ENCODE measurements at regions not wholly inside any gene's neighbourhood (a gene's known extent, or its start where the extent isn't known, plus 50 kb on each side); places are given as distances from the start of the nearest gene placed in this dataset.

DNA sequence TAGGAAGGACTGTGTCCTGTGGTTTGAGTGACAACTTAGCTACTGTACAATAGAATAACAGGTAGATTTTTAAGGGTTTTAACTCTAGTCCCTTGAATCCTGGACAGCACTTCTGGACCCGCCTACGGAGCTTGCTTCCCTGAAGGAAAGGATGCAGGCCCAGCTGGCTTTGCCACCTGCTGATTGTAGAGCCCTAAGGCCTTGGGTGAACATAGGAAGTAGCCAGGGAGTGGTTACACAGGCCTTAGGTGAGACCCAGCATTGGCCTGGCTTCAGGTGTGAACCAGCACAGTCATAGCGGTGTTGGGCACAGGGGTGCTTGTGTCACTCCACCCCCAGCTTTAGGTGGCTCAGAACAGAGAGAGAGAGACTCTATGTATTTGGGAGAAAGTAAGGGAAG, 413.5 kb downstream of the GRIA2 start:
- Histone ChIP-seq H3K27ac (no peak overlapping the region), H3K36me3 (no peaks in the 10 kb centered on the region), H3K4me1 (no peaks in the 10 kb centered on the region), H3K4me3 (no peak overlapping the region), H3K27me3 (no peaks in the 10 kb centered on the region), H3K9me3 (peaks cover 0 to 5% (median 0%) of the 10 kb centered on the region in 4 donors)
- TF ChIP-seq POLR2A (IDR thresholded peaks at IDR 0.05) (no peak), EP300 (IDR thresholded peaks at IDR 0.05) (no peak)
- TF ChIP-seq, protein P1, sequence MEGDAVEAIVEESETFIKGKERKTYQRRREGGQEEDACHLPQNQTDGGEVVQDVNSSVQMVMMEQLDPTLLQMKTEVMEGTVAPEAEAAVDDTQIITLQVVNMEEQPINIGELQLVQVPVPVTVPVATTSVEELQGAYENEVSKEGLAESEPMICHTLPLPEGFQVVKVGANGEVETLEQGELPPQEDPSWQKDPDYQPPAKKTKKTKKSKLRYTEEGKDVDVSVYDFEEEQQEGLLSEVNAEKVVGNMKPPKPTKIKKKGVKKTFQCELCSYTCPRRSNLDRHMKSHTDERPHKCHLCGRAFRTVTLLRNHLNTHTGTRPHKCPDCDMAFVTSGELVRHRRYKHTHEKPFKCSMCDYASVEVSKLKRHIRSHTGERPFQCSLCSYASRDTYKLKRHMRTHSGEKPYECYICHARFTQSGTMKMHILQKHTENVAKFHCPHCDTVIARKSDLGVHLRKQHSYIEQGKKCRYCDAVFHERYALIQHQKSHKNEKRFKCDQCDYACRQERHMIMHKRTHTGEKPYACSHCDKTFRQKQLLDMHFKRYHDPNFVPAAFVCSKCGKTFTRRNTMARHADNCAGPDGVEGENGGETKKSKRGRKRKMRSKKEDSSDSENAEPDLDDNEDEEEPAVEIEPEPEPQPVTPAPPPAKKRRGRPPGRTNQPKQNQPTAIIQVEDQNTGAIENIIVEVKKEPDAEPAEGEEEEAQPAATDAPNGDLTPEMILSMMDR (IDR thresholded peaks at IDR 0.05) = no peak
- 95 to 98% methylated on average over 3 of the region's 3 CpGs for WGBS, 2 donors
- no peak for DNase-seq (ENCODE audit: low spot score in 2 of 2)

DNA sequence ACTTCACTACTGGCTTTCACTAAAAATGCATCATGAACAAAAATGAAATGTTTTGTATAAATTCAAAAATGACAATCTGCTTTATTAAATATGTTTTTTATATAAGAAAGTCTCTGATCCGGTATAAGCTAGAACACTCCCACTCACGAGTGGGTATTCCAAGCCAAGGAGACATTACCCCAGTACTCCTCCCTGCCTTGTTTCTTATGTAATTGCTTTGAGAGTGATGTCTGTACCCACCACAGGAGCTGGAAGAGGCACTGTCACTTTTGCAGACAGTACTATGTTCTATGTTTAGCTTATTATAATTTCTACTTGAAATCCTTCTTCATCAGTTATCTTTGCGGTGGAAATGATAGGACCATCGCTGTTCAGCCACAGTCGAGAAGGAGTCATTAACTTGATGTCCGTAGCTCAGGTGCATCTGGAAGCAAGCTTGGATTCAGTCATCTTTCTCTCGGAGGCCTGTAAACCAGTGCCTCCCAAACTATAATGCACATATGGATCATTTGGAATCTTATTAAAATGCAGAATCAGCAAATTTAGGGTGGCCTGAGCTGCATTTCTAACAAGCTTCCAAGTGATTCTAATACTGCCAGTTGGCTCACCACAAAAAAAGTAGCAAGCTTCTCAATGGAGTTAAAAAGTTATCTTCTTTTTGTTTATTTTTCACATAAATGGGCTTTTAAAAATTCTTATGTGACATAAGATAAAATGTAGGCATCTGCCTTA, 396.4 kb downstream of the GRIA2 start:
- 93 to 95% methylated on average over 7 of the region's 7 CpGs for WGBS, 2 donors
- Histone ChIP-seq H3K9me3 (no peaks in the 10 kb centered on the region), H3K27me3 (no peaks in the 10 kb centered on the region), H3K36me3 (no peaks in the 10 kb centered on the region), H3K4me3 (no peak overlapping the region), H3K4me1 (no peaks in the 10 kb centered on the region), H3K27ac (no peak overlapping the region)
- DNase-seq (ENCODE audit: low spot score in 2 of 2) = no peak
- TF ChIP-seq EP300 (IDR thresholded peaks at IDR 0.05) (no peak), POLR2A (IDR thresholded peaks at IDR 0.05) (no peak)
- TF ChIP-seq, protein P1 (IDR thresholded peaks at IDR 0.05) = no peak

DNA sequence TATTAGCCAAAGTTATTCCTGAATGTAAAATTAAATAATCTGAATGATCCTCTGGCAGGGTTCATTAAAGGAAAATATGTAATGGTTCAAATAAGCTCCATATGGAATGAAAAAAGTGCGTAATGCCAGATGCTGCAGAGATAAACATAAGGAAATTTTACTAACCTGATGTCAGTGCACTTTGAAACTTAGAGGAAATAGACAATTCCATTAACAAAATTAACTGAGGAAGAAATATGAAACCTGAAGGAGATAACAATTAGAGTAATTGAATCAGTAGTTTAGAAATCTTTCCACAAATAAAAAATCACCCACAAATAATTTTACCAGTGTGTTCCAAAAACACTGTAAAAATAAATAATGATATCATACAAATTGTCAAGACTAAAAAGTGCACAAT, 387.5 kb downstream of the GRIA2 start:
- TF ChIP-seq EP300 (IDR thresholded peaks at IDR 0.05) (no peak), POLR2A (IDR thresholded peaks at IDR 0.05) (no peak)
- TF ChIP-seq, protein P1 (IDR thresholded peaks at IDR 0.05) = no peak
- no peak overlapping the region for H3K27ac ChIP-seq
- DNase-seq (ENCODE audit: low spot score in 2 of 2) = no peak
- no peaks in the 10 kb centered on the region for H3K4me1 ChIP-seq
- H3K4me3 ChIP-seq = no peak overlapping the region
- H3K27me3 ChIP-seq = no peaks in the 10 kb centered on the region
- H3K9me3 ChIP-seq = peaks cover 0 to 5% (median 0%) of the 10 kb centered on the region in 4 donors
- 85 to 92% methylated on average over 1 of the region's 1 CpG for WGBS, 2 donors
- H3K36me3 ChIP-seq = no peaks in the 10 kb centered on the region

DNA sequence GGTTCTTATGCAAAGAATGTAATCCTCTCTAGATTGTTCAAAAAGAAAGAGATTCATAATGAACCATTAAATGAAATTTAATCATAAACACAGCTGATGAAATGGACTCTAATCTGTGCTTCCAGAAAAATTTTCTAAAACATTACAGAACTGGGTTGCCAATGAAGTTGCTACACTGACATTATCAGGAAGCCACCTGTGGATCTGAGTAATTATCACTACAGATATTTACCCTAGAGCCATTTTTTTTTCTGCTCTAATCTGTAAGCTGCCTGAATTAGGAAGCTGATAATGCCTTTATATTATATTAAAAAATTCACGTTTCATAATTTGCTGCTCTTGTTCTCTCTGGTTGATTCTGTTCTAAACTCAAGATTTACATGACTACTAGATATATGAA, 380.1 kb downstream of the GRIA2 start:
- Histone ChIP-seq H3K27ac (no peak overlapping the region), H3K27me3 (no peaks in the 10 kb centered on the region), H3K4me3 (no peak overlapping the region), H3K9me3 (peaks cover 0 to 5% (median 0%) of the 10 kb centered on the region in 4 donors), H3K4me1 (no peaks in the 10 kb centered on the region), H3K36me3 (no peaks in the 10 kb centered on the region)
- no peak for DNase-seq (ENCODE audit: low spot score in 2 of 2)
- 86 to 95% methylated on average over 1 of the region's 1 CpG for WGBS, 2 donors
- TF ChIP-seq POLR2A (IDR thresholded peaks at IDR 0.05) (no peak), EP300 (IDR thresholded peaks at IDR 0.05) (no peak)
- TF ChIP-seq, protein P1 (IDR thresholded peaks at IDR 0.05) = no peak

DNA sequence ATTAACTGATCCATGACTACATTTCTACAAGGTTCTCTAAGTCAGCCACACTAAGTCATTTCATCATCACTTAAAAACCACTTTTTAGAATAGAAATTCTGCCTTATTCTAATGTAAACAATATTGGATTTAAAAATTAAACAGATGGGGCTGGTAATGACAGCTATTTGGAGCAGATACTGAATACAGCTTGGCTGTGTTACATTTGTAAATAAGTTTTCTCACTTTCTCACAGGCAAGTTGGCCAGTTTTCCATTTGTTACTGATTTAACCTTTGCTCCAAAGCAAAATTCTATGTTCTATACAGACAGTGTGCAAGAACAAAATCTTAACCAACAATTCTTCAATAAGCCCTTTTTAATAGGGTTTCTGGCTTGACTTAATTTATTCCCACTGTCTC, 370.7 kb downstream of the GRIA2 start:
- no peaks in the 10 kb centered on the region for H3K36me3 ChIP-seq
- no peaks in the 10 kb centered on the region for H3K9me3 ChIP-seq
- no peak overlapping the region for H3K4me3 ChIP-seq
- H3K27me3 ChIP-seq = no peaks in the 10 kb centered on the region
- TF ChIP-seq POLR2A (IDR thresholded peaks at IDR 0.05) (no peak), EP300 (IDR thresholded peaks at IDR 0.05) (no peak)
- no peak for DNase-seq (ENCODE audit: low spot score in 2 of 2)
- no peak overlapping the region for H3K27ac ChIP-seq
- H3K4me1 ChIP-seq = no peaks in the 10 kb centered on the region

Data from tibial nerve (tissue), 4 donors.